KMS-11 (cell line): ENCODE measurements at regions not wholly inside any gene's neighbourhood (a gene's known extent, or its start where the extent isn't known, plus 50 kb on each side); places are given as distances from the start of the nearest gene placed in this dataset.

Experiments used
- H2AFZ ChIP-seq: fragments of 200-600 bp; sonication (generic); 2 replicates; pipeline ENCODE4 v1.6.1; 2016; ENCODE audit warnings: antibody characterized with exemption, mixed run types, low read depth
- H3K27ac ChIP-seq: fragments of 200-600 bp; sonication (generic); 2 replicates; pipeline ENCODE4 v1.6.1; 2016; ENCODE audit warnings: mild to moderate bottlenecking, mixed run types
- H3K27me3 ChIP-seq: fragments of 200-600 bp; sonication (generic); 2 replicates; pipeline ENCODE4 v1.6.1; 2017; ENCODE audit warnings: mild to moderate bottlenecking, low read depth, mixed run types, moderate library complexity; ENCODE audit not compliant: insufficient read depth
- H3K36me3 ChIP-seq: fragments of 200-600 bp; sonication (generic); 2 replicates; pipeline ENCODE4 v1.6.1; 2017; ENCODE audit warnings: mild to moderate bottlenecking, mixed run types; ENCODE audit not compliant: insufficient read depth
- H3K4me1 ChIP-seq: fragments of 200-600 bp; sonication (generic); 2 replicates; pipeline ENCODE4 v1.6.1; 2016; ENCODE audit warnings: mild to moderate bottlenecking, low read depth, mixed run types; ENCODE audit not compliant: poor library complexity, severe bottlenecking
- H3K4me2 ChIP-seq: fragments of 200-600 bp; sonication (generic); 2 replicates; pipeline ENCODE4 v1.7.0; 2016; ENCODE audit warnings: mild to moderate bottlenecking, mixed run types
- H3K4me3 ChIP-seq: fragments of 200-600 bp; sonication (generic); IDR thresholded peaks from 2 replicates; pipeline ENCODE4 v1.6.1; 2017; ENCODE audit warnings: low read depth, low read length, mixed read lengths; ENCODE audit not compliant: insufficient read depth
- H3K79me2 ChIP-seq: fragments of 200-600 bp; sonication (generic); 2 replicates; pipeline ENCODE4 v1.6.1; 2016; ENCODE audit warnings: low read depth, mixed run types; ENCODE audit not compliant: insufficient read depth
- H3K9ac ChIP-seq: fragments of 200-600 bp; sonication (generic); 2 replicates; pipeline ENCODE4 v1.6.1; 2016; ENCODE audit warnings: mild to moderate bottlenecking, mixed run types
- H4K20me1 ChIP-seq: fragments of 200-600 bp; sonication (generic); 2 replicates; pipeline ENCODE4 v1.6.1; 2016; ENCODE audit warnings: mild to moderate bottlenecking, mixed run types; ENCODE audit not compliant: insufficient read depth
- TF ChIP-seq, protein P1 (sequence below): fragments of 200-600 bp; sonication (generic); conservative IDR thresholded peaks from 2 replicates; pipeline ENCODE4 v1.6.1; 2017; ENCODE audit warnings: low read depth, mild to moderate bottlenecking, antibody characterized with exemption, low read length, moderate library complexity, mixed read lengths

DNA sequence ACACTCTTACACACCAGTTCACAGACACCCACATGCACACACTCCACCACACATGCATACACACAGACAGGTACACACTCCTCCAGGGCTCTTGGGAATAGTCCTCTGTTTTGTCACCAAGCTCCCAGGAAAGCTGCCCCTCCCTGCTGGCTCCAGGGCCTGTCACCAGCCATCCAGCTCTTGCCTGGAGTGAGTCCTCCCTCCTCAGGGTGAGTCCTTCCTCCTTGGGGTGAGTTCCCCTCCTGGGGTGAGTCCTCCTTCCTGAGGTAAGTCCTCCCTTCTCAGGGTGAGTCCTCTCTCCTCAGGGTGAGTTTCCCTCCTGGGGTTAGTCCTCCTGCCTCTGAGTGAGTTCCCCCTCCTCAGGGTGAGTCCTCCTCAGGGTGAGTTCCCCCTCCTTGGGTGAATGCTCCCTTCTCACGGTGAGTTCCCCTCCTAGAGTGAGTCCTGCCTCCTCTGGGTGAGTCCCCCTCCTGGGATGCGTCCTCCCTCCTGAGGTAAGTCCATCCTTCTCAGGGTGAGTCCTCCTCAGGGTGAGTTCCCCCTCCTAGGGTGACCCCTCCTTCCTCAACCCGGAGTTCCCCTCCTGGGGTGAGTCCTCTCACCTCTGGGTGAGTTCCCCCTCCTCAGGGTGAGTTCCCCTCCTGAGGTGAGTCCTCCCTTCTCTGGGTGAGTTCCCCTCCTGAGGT is 100.6 kb upstream of the FGF3 start:
- Histone ChIP-seq H3K4me1 (no peaks in the 10 kb centered on the region), H3K27me3 (no peaks in the 10 kb centered on the region; the same call in 1 of the 2 replicates)

DNA sequence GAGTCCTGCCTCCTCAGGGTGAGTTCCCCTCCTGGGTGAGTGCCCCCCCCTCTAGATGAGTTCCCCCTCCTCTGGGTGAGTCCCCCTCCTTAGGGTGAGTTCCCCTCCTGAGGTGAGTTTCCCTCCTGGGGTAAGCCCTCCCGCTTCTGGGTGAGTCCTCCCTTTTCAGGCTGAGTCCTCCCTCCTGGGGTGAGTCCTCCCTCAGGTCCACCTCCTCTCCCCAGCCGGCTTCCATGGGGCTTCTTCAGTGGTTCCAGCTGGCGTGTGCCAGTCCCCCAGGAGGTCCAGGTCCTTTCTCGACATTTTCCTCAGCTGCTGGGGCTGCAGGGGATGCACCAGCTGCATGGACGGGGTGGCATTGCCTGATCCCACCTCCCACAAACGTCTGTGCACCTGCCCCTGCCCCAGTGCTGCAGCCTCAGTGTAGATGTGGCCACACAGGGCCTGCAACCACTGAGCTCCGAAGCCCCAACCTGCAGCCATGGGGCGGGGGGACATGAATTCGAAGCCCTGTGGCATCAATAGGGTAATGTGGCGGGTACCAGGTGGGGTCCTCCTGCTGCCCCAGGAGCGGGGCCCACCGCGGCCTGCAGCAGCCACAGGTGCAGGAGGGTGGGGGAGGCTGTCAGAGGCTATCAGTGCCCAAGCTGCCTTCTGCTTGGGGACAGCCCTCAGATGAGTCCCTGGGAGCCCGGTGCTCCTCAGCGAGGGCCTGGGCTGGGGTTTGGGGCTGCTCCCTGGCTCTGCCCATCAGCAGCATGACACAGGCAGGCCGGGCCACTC is 101.3 kb upstream of the FGF3 start:
- H3K9ac ChIP-seq, result no peak overlapping the region
- no peak overlapping the region for H3K27ac ChIP-seq
- H3K27me3 ChIP-seq, result no peaks in the 10 kb centered on the region; the same call in 1 of the 2 replicates
- no peak overlapping the region for H3K4me2 ChIP-seq
- TF ChIP-seq, protein P1, sequence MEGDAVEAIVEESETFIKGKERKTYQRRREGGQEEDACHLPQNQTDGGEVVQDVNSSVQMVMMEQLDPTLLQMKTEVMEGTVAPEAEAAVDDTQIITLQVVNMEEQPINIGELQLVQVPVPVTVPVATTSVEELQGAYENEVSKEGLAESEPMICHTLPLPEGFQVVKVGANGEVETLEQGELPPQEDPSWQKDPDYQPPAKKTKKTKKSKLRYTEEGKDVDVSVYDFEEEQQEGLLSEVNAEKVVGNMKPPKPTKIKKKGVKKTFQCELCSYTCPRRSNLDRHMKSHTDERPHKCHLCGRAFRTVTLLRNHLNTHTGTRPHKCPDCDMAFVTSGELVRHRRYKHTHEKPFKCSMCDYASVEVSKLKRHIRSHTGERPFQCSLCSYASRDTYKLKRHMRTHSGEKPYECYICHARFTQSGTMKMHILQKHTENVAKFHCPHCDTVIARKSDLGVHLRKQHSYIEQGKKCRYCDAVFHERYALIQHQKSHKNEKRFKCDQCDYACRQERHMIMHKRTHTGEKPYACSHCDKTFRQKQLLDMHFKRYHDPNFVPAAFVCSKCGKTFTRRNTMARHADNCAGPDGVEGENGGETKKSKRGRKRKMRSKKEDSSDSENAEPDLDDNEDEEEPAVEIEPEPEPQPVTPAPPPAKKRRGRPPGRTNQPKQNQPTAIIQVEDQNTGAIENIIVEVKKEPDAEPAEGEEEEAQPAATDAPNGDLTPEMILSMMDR, result no peak
- H3K4me1 ChIP-seq, result no peaks in the 10 kb centered on the region
- no peak overlapping the region for H3K4me3 ChIP-seq
- H2AFZ ChIP-seq, result no peak overlapping the region
- H3K79me2 ChIP-seq, result no peaks in the 10 kb centered on the region
- no peaks in the 10 kb centered on the region for H4K20me1 ChIP-seq
- H3K36me3 ChIP-seq, result no peaks in the 10 kb centered on the region

More for the DNA sequence above, 100.6 kb upstream of the FGF3 start:
- Histone ChIP-seq H3K36me3 (no peaks in the 10 kb centered on the region), H3K9ac (no peak overlapping the region), H2AFZ (no peak overlapping the region), H4K20me1 (no peaks in the 10 kb centered on the region), H3K4me3 (no peak overlapping the region), H3K27ac (no peak overlapping the region), H3K79me2 (no peaks in the 10 kb centered on the region), H3K4me2 (no peak overlapping the region)
- TF ChIP-seq, protein P1, result no peak

DNA sequence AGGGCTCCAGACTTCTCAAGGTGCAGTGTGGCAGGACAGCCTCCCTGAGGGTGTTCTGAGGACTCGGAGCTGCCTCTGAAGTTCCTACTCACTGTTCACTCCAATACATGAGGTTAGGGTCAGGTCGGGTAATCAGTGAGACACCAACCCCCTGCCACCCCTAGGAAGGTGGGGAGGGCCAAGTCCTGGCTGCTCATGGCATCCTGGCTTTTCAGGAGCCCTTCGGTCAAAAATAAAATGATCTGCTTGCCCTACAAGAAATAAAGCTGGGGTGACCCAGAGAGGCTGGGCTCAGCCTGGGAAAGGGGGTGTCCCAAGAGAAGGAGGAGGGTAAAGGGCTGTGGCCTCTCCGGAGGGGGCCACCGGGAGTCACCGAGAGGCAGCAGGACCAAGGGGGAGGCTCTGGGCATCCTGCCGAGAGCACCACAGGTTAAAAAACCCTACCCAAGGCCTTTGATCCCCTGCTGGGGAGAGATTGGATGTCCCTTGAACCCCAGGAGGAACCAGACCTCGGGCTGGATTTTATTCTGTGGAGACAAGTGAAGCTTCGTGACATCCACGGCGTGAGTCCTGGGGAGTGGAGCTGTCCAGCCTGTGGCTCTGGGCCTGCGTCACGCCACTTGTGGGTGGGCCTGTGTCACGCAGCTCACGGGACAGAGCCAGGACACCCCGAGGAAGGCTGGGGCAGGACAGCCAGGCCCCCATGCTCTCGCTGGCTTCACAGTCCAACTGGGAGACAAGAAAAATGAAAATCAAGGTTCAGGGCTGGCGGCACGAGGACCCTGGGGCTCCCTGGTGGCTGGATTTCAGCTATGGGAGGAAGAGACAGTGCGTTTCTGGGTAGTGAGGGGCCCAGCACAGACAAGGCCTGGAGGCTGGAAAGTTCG is 102.2 kb upstream of the FGF3 start:
- Histone ChIP-seq H2AFZ (no peak overlapping the region), H3K4me3 (no peak overlapping the region), H3K36me3 (no peaks in the 10 kb centered on the region), H3K27me3 (no peaks in the 10 kb centered on the region; the same call in 1 of the 2 replicates), H3K79me2 (no peaks in the 10 kb centered on the region), H4K20me1 (no peaks in the 10 kb centered on the region), H3K4me1 (no peaks in the 10 kb centered on the region), H3K27ac (no peak overlapping the region), H3K4me2 (no peak overlapping the region), H3K9ac (no peak overlapping the region)
- TF ChIP-seq, protein P1, result no peak

DNA sequence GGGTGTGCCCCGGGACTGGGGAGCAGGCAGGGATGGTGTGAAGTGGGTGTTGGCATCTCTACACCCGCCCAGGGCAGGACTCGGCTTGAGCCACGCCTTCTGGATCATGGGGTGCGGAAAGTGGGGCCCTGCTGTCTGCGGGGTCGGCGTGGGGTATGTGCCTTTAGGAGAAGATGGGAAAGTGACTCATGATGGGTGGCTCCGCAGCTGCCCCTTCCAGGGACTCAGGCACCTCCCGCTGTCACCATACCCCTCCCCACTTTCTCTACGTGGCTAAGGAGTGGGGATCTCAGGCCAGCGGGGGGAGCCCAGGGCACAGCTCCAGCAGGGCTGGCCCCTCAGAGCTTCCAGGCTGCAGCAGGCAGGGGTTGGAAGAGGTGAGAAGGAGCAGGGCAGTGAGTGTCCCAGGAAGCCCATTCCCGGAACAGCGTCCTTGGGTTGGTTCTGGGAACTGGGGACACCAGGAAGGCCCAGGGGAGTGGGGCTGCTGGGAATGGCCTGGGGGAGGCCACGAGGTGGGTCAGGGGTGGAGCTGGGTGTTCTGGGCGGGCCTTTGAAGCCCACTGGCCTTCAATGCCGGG is 102.9 kb upstream of the FGF3 start:
- no peaks in the 10 kb centered on the region for H4K20me1 ChIP-seq
- no peaks in the 10 kb centered on the region; the same call in 1 of the 2 replicates for H3K27me3 ChIP-seq
- no peak overlapping the region for H3K27ac ChIP-seq
- H3K4me1 ChIP-seq, result no peaks in the 10 kb centered on the region
- H3K4me2 ChIP-seq, result no peak overlapping the region
- TF ChIP-seq, protein P1, result no peak
- H3K9ac ChIP-seq, result no peak overlapping the region
- no peak overlapping the region for H2AFZ ChIP-seq
- no peak overlapping the region for H3K4me3 ChIP-seq
- no peaks in the 10 kb centered on the region for H3K79me2 ChIP-seq
- H3K36me3 ChIP-seq, result no peaks in the 10 kb centered on the region
